Thyroid gland (tissue), 4 donors: ENCODE measurements at regions not wholly inside any gene's neighbourhood (a gene's known extent, or its start where the extent isn't known, plus 50 kb on each side); places are given as distances from the start of the nearest gene placed in this dataset.
"Not testable (repeated sequence)": the region's sequence is repeated elsewhere in the genome, so short reads cannot be mapped to it uniquely, and the experiment has no call there.

Experiments
- CTCF ChIP-seq, 6 experiments: fragments of 200-600 bp in 3 of 6; fragments of 450-650 bp in 3 of 6; sonication (generic) in 3 of 6; IDR thresholded peaks; one replicate each; pipeline ENCODE4 v1.5.1; 2016 to 2019; ENCODE audit warnings: antibody characterized with exemption in 6 of 6, mild to moderate bottlenecking in 2 of 6, inconsistent platforms in 1 of 6, moderate library complexity in 1 of 6
- POLR2A ChIP-seq, 2 donors: fragments of 450-650 bp; IDR thresholded peaks; one replicate each; pipeline ENCODE4 v1.6.1; 2017; ENCODE audit warnings: antibody characterized with exemption in 2 of 2, mild to moderate bottlenecking in 2 of 2, moderate library complexity in 1 of 2

GRCh38 chr10:21034770-21035169, 137.7 kb upstream of the NEBL start:
- TF ChIP-seq CTCF, POLR2A (IDR thresholded peaks at IDR 0.05): not testable (repeated sequence)
